ENCODE measurements at regions not wholly inside any gene's neighbourhood (a gene's known extent, or its start where the extent isn't known, plus 50 kb on each side); places are given as distances from the start of the nearest gene placed in this dataset.

DNA sequence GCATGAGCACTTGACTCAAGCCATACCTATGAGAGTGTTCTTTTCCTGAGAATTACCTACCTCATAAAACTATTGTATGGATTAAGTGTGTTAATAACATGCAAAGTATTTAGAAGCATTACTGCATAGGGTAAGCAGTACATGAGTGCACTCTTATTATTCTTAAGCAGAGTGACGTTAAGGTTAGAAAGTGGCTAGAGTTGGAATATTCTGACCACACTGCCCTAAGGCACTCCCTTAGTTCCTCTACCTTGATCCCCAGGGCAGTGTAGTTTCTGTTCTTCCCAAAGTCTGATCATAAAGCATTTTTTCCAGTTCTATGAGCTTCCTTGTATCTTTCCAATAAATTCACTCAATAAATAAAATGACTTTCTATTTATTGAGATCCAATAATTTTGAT, 189.2 kb downstream of the PCSK1 start:
- DNase-seq, result no peak

- DNase-seq, result no peak
Measured at GRCh38 chr5:96243203-96243602, 189.8 kb downstream of the PCSK1 start.

DNA sequence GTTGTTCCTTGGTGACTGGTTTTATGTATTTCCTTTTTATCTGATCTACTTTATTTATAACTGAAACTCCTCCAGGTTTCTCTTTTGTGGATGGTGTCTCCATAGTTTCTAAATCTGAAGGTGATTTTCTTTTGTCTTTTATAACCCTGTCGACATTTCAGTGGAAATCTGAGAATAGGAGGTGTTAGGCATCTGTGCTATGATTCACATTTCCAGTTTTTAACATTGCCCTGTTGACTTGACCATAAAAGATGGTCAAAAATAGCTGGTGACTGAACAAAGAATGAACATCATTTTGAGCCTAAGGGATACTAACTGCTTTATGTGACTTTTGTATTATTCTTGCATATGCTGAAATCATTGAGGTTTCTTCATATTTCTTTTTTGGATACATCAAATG, 190.5 kb downstream of the PCSK1 start:
- DNase-seq, result no peak

- DNase-seq, result no peak
Measured at GRCh38 chr5:96236831-96237230, 196.2 kb downstream of the PCSK1 start.

- no peak for DNase-seq
Measured at GRCh38 chr5:96236051-96236450, 197.0 kb downstream of the PCSK1 start.

- DNase-seq, result no peak
Measured at GRCh38 chr5:96235008-96235910, 197.8 kb downstream of the PCSK1 start.

DNA sequence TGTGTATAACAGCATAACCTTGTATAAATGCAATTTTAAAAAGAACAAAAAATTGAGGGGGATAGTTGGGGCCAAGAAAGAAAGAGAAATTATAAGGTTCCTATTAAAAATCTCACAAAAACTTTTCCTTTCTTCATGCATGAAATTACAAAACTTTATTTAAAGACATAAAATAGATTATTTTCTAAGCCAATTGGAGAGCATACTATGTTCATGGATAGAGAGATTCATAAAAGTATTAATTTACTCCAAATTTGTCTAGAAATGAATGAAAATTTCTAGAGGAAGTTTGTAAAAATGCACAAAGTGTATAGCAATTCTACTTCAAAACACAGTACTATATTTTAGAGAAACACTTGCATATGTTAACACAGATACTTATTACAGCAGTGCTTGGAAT, 200.4 kb downstream of the PCSK1 start:
- DNase-seq, result no peak

DNA sequence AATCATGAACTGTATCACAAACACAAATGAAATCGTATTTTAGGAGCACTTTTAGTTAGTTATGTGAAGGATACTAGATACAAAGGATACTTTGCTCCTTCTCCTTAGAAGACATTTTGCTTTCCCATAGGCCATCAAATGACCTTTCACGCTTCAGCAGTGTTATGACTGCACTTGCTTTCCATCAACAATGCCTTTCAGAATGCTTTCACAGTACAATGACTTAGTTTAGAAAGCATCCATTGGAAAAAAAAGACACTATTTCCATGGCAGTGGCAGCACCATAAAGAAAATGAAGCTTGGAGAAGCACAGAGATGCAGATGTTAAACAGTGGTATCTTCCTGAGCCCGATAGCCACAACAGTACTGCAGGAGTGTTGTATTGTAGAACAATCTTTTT, 203.9 kb downstream of the PCSK1 start:
- DNase-seq, result no peak

GRCh38 chr5:96228408-96228807, 204.6 kb downstream of the PCSK1 start:
- DNase-seq, result no peak

DNA sequence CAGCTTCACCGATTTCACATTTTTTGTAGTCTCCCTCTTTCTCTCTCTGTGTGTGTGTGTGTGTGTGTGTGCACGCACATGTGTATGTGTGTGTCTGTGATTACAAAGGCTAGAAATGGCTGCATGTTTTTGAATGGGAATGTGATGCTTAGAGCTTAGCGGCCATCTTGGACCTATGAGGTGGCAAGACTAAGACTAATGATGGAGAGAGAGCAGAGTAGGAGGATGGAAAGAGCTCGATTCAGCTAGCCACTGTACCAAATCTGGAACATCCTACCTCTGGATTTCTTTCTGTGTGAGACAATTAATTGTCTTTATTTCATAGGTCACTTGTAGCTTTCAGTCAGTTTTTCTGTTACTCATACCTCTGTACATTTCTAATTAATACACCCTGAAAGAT, 205.1 kb downstream of the PCSK1 start:
- DNase-seq, result no peak

GRCh38 chr5:96226941-96227552, 206.0 kb downstream of the PCSK1 start:
- DNase-seq, result no peak

- no peak for DNase-seq
Measured at GRCh38 chr5:96222129-96222528, 210.9 kb downstream of the PCSK1 start.

GRCh38 chr5:96220610-96221390, 212.2 kb downstream of the PCSK1 start:
- no peak for DNase-seq

GRCh38 chr5:96219580-96220281, 213.3 kb downstream of the PCSK1 start:
- no peak for DNase-seq

- DNase-seq, result no peak
Measured at GRCh38 chr5:96218653-96219052, 214.4 kb downstream of the PCSK1 start.

DNA sequence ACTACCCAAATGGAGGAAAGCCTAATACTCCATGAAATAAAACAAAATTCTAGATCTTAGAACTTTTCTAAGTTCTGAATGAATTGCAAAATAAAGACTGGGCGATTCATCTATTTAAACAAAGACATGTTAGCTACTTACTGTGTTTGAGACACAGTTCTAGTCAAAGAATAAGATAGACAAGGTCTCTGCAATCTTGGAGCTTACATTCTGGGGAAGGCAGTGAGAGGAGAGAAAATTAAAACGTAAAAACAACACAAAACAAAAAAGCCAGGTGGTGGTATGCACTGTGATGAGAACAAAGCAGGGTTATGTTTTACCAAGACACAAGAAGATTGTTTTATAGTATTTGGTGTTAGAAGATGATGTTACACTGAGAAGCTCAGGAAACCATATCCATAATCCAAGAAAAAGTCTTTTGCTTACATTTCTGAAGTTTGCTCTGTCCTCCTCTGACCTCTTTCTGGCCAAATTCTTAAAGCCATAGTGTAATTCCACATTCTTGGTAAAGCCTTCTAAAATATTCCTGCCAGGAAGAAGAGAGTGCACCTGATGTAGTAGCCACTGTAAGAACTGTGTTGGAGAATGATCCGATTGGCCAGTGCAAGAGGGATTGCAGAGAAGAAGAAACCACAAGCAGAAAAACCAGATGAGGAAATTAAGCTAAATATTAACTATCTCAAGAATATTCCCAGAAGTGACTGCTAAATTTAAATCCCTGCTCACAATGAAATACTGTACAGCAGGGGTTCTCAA, 218.4 kb downstream of the PCSK1 start:
- DNase-seq, result no peak

- DNase-seq, result no peak
Measured at GRCh38 chr5:96209829-96210228, 223.2 kb downstream of the PCSK1 start.

- no peak for DNase-seq
Measured at GRCh38 chr5:96207420-96207819, 225.6 kb downstream of the PCSK1 start.

- no peak for DNase-seq
Measured at GRCh38 chr5:96203761-96204160, 229.3 kb downstream of the PCSK1 start.

DNA sequence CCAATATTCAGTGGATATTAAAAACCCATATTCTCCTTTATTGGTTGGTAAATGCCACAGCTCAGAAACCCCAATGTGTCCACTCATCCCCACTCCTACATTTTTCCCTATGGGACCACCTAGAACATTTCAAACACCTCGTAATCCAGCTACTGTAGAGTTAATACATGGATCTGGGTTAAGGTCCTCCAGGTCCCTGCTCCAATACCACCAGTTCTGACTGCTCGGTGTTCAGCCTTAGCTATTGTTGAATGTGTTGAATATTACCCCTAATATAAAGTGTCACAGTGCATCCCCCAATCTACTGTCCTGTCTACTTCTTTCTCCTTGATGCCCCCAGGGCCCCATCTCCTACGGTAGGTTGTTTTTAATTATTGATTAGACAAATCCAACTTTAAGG, 231.5 kb downstream of the PCSK1 start:
- DNase-seq, result no peak

DNA sequence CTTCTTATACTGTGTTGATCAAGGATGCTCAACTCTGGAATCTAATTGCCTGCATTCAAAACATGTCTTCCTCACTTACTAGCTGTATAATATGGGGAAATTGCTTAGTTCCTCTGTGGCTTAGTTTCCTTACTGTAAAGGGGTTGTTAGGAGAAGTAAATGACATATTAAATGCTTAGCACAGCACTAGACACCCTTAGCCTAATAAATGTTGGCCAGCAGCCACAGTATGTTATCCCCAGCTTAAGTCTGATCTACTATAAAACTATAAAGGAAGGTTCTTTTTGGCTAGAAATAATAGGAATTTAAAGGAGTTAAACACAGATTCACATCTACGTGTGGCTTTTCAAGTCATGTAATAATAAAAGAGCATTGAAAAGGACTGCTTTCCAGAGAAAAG, 232.4 kb downstream of the PCSK1 start:
- no peak for DNase-seq

DNA sequence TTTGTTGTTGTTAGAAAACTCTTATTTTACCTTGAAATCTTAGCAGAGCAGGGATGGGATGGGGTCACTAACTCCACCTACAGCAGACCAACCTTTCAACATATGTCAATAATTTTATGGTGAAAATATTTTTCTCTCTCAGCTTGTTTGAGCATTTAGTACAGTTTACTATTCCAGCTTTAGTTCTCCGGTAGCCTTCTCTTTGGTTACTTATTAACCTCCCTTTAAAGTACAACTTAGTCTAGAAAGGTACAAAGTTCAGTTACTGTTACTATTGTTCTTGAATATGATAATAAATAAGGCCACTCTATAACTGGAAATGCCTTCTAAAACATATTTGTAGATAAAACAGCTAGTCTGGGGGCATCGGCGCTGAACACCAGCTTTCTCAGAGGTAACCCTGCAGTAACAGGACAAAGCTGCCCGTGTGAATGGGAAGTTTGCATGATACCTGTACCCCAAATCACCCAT, 233.3 kb downstream of the PCSK1 start:
- no peak for DNase-seq
